K562 (cell line): ENCODE measurements at regions not wholly inside any gene's neighbourhood (a gene's known extent, or its start where the extent isn't known, plus 50 kb on each side); places are given as distances from the start of the nearest gene placed in this dataset.

Source experiments
- ATAC-seq: fragments of 200-7000 bp; cut with Tn5 transposase; 3 replicates; pipeline ENCODE4 v1.9.1; 2020; ENCODE audit warnings: moderate library complexity
- BruUV-seq: library from RNA; stranded (reverse); fragments of 400-500 nt; replicated peaks from 2 replicates; lab custom pipeline; 2021; lab: Mats Ljungman, UMichigan
- CTCF ChIA-PET: fragments of 300-600 bp; formaldehyde crosslinking; extraction: SDS; loops from one replicate; lab custom pipeline; 2021; ENCODE audit warnings: low intra/inter-chr PET ratio; lab: Yijun Ruan, JAX
- POLR2A ChIA-PET: fragments of 300-600, 350-650 bp; sonication (Branson Sonifier 250); formaldehyde crosslinking; extraction: SDS; loops from one replicate; lab custom pipeline; 2021; ENCODE audit warnings: antibody characterized with exemption, inconsistent platforms; lab: Yijun Ruan, JAX
- DNase-seq, 4 experiments: peaks; one replicate each; pipeline versions ENCODE4 v3.0.0 to v3.0.0-alpha.2; 2011 to 2018; ENCODE audit warnings: low spot score in 3 of 4, mixed read lengths in 3 of 4; ENCODE audit errors: extremely low read depth in 1 of 4
- FAIRE-seq: peaks from 2 replicates; lab custom pipeline; 2011; peaks lifted over from hg19 to GRCh38; lab: Jason Lieb, UNC
- H2AFZ ChIP-seq: 2 replicates; pipeline ENCODE4 v1.6.0; 2011; ENCODE audit warnings: low read depth, low read length, control low read depth, inconsistent platforms
- H3K27ac ChIP-seq: fragments of 200-600 bp; 3 replicates; pipeline ENCODE4 v1.8.0; 2011; ENCODE audit warnings: low read depth, mild to moderate bottlenecking, control low read depth, inconsistent platforms, low read length, moderate library complexity, mixed read lengths; ENCODE audit errors: extremely low read depth
- H3K27me3 ChIP-seq, 2 experiments: fragments of 300-600 bp in 1 of 2; 2 replicates in 1 of 2; 3 replicates in 1 of 2; pipeline versions ENCODE4 v1.6.0 to v1.8.0; 2011; ENCODE audit warnings: inconsistent platforms in 2 of 2, low read length in 2 of 2, mild to moderate bottlenecking in 1 of 2, mixed read lengths in 1 of 2, moderate library complexity in 1 of 2; ENCODE audit not compliant: control insufficient read depth in 2 of 2, insufficient read depth in 2 of 2
- H3K36me3 ChIP-seq: fragments of 300-600 bp; 3 replicates; pipeline ENCODE4 v1.8.0; 2011; ENCODE audit warnings: mild to moderate bottlenecking, low read length, inconsistent platforms; ENCODE audit not compliant: control insufficient read depth, insufficient read depth
- H3K4me1 ChIP-seq, 2 experiments: fragments of 200-600 bp in 1 of 2; replicated peaks in 1 of 2; 2 replicates in 1 of 2; 3 replicates in 1 of 2; pipeline versions ENCODE4 v1.5.1 to v1.8.0; 2011; ENCODE audit warnings: inconsistent platforms in 2 of 2, low read length in 2 of 2, mild to moderate bottlenecking in 1 of 2, mixed read lengths in 1 of 2, moderate library complexity in 1 of 2; ENCODE audit not compliant: control insufficient read depth in 2 of 2, insufficient read depth in 2 of 2
- H3K4me2 ChIP-seq: 2 replicates; pipeline ENCODE4 v1.6.1; 2011; ENCODE audit warnings: low read length, control low read depth, inconsistent platforms, mixed read lengths; ENCODE audit not compliant: insufficient read depth
- H3K4me3 ChIP-seq: fragments of 200-600 bp; sonication (generic), shearing (Covaris generic); 2 replicates; pipeline ENCODE4 v1.5.1; 2016; ENCODE audit warnings: control low read depth, inconsistent platforms
- H3K79me2 ChIP-seq: fragments of 200-600 bp; 3 replicates; pipeline ENCODE4 v1.8.0; 2011; ENCODE audit warnings: low read length, inconsistent platforms; ENCODE audit not compliant: control insufficient read depth, insufficient read depth
- H3K9ac ChIP-seq, 2 experiments: 2 replicates each; pipeline versions ENCODE4 v1.6.0 to v1.6.1; 2011; ENCODE audit warnings: low read depth in 2 of 2, low read length in 2 of 2, control low read depth in 1 of 2, inconsistent platforms in 1 of 2, mild to moderate bottlenecking in 1 of 2, mixed read lengths in 1 of 2; ENCODE audit not compliant: insufficient read depth in 1 of 2
- H3K9me1 ChIP-seq: one replicate; pipeline ENCODE4 v1.6.0; 2011; ENCODE audit warnings: inconsistent platforms, mild to moderate bottlenecking, low read length, moderate library complexity; ENCODE audit not compliant: control insufficient read depth, insufficient read depth
- H3K9me3 ChIP-seq: replicated peaks from 2 replicates; pipeline ENCODE4 v1.5.1; 2011; ENCODE audit warnings: low read depth, low read length, inconsistent platforms; ENCODE audit not compliant: control insufficient read depth, insufficient read depth
- H4K20me1 ChIP-seq: replicated peaks from 2 replicates; pipeline ENCODE4 v1.6.1; 2011; ENCODE audit warnings: low read length, inconsistent platforms, mixed read lengths; ENCODE audit not compliant: control insufficient read depth, insufficient read depth
- MIER1 ChIP-seq: fragments of 450-650 bp; IDR thresholded peaks from 2 replicates; pipeline ENCODE4 v1.6.1; 2016; ENCODE audit warnings: antibody characterized with exemption, mild to moderate bottlenecking, low read depth
- NELFE ChIP-seq: IDR thresholded peaks from 2 replicates; pipeline ENCODE4 v1.6.1; 2011; ENCODE audit warnings: mild to moderate bottlenecking; ENCODE audit not compliant: insufficient read depth, insufficient read length
- NR2F6 ChIP-seq: fragments of 450-650 bp; formaldehyde crosslinking; IDR thresholded peaks from 2 replicates; pipeline ENCODE4 v1.4.0; 2020; ENCODE audit warnings: mild to moderate bottlenecking
- SMAD2 ChIP-seq: fragments of 150-350 bp; IDR thresholded peaks from 2 replicates; pipeline ENCODE4 v1.6.1; 2014; ENCODE audit warnings: low read depth, mild to moderate bottlenecking, low read length
- WGBS: fragments of 100-300 bp; shearing (Covaris generic); methylation state at CpG from one replicate; pipeline ENCODE4 v1.1.6; 2016; ENCODE audit warnings: low coverage, mixed read lengths; ENCODE audit not compliant: insufficient coverage; ENCODE audit errors: missing lambda C conversion rate; 5-methylcytosine and 5-hydroxymethylcytosine counted together
- in situ Hi-C: fragments of 300-500 bp; cut with MboI; formaldehyde crosslinking; loops from 4 replicates; pipeline ENCODE4 v1.15.0; 2018; ENCODE audit warnings: inconsistent platforms, mixed read lengths
- intact Hi-C: fragments of 100-400 bp; cut with micrococcal nuclease; formaldehyde crosslinking; loops from 2 replicates; pipeline ENCODE4 v1.14.2; 2022
- TF ChIP-seq, protein P1 (sequence below): sonication (generic); formaldehyde crosslinking; IDR thresholded peaks from 2 replicates; pipeline ENCODE4 v1.8.1; 2023; ENCODE audit warnings: mild to moderate bottlenecking, missing genetic modification reagents
- TF ChIP-seq, protein P2 (sequence below): fragments of 450-650 bp; IDR thresholded peaks from 2 replicates; pipeline ENCODE4 v1.7.1; 2018; ENCODE audit warnings: mild to moderate bottlenecking, low read depth; ENCODE audit not compliant: partially characterized antibody

DNA sequence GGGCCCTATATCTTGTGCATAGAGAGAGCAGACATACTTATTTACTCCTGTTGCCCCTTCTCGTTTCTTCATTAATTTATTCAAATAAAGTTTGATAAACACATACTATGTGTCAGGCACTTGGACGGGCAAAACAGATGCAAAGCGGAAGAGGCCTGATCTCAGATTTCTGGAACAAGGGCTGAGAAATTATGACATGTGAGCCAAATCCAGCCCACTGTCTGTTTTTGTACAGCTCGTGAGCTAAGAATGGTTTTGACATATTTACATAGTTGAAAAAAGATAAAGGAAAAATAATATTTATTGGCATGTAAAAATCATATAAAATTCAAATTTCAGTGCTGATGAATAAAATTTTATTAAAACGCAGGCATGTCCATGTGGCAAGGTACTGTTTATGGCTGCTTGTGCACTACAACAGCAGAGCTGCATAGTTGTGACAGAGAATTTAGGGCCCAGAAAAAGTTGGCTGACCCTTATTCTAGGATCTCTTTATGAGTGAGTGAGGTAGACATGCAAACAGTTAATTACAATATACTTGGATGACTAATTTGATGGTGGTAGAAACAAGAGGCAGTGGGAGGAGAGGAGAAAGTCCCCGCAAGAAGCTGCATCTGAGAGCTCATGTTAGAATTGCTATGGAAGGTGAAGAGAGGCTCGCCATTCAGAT, 68.1 kb upstream of the ITPRID1 start:
- no peaks in the 10 kb centered on the region for H4K20me1 ChIP-seq
- no peaks in the 10 kb centered on the region for H3K4me1 ChIP-seq
- no peaks in the 10 kb centered on the region for H3K9me3 ChIP-seq
- no peak overlapping the region for H3K9ac ChIP-seq
- DNase-seq (no peak), FAIRE-seq (no peak), ATAC-seq (no peak)
- in situ Hi-C loops = no loop called here
- WGBS = 0% methylated on average over 7 of the region's 7 CpGs
- H2AFZ ChIP-seq = no peak overlapping the region
- intact Hi-C loops = loop anchor here (10.0 kb wide), 1 partner anchor 759 kb away; no protein-coding TSS in a partner anchor
- BruUV-seq = no TSS peak
- no peak overlapping the region for H3K27ac ChIP-seq
- POLR2A ChIA-PET = no interaction called here
- no peak overlapping the region for H3K4me2 ChIP-seq
- no peaks in the 10 kb centered on the region for H3K27me3 ChIP-seq
- no peaks in the 10 kb centered on the region for H3K79me2 ChIP-seq
- no peaks in the 10 kb centered on the region for H3K36me3 ChIP-seq
- TF ChIP-seq SMAD2 (no peak), MIER1 (no peak), NELFE (no peak), NR2F6 (CRISPR knock-in tag) (no peak)
- TF ChIP-seq, protein P1, sequence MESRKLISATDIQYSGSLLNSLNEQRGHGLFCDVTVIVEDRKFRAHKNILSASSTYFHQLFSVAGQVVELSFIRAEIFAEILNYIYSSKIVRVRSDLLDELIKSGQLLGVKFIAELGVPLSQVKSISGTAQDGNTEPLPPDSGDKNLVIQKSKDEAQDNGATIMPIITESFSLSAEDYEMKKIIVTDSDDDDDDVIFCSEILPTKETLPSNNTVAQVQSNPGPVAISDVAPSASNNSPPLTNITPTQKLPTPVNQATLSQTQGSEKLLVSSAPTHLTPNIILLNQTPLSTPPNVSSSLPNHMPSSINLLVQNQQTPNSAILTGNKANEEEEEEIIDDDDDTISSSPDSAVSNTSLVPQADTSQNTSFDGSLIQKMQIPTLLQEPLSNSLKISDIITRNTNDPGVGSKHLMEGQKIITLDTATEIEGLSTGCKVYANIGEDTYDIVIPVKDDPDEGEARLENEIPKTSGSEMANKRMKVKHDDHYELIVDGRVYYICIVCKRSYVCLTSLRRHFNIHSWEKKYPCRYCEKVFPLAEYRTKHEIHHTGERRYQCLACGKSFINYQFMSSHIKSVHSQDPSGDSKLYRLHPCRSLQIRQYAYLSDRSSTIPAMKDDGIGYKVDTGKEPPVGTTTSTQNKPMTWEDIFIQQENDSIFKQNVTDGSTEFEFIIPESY (CRISPR knock-in tag) = no peak
- TF ChIP-seq, protein P2, sequence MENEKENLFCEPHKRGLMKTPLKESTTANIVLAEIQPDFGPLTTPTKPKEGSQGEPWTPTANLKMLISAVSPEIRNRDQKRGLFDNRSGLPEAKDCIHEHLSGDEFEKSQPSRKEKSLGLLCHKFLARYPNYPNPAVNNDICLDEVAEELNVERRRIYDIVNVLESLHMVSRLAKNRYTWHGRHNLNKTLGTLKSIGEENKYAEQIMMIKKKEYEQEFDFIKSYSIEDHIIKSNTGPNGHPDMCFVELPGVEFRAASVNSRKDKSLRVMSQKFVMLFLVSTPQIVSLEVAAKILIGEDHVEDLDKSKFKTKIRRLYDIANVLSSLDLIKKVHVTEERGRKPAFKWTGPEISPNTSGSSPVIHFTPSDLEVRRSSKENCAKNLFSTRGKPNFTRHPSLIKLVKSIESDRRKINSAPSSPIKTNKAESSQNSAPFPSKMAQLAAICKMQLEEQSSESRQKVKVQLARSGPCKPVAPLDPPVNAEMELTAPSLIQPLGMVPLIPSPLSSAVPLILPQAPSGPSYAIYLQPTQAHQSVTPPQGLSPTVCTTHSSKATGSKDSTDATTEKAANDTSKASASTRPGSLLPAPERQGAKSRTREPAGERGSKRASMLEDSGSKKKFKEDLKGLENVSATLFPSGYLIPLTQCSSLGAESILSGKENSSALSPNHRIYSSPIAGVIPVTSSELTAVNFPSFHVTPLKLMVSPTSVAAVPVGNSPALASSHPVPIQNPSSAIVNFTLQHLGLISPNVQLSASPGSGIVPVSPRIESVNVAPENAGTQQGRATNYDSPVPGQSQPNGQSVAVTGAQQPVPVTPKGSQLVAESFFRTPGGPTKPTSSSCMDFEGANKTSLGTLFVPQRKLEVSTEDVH = no peak
- TF ChIP-seq, all 486 proteins: peak for 0
- CTCF ChIA-PET = no interaction called here
- no peaks in the 10 kb centered on the region for H3K9me1 ChIP-seq
- no peak overlapping the region for H3K4me3 ChIP-seq
